Left lung (tissue), 4 donors: ENCODE measurements at regions not wholly inside any gene's neighbourhood (a gene's known extent, or its start where the extent isn't known, plus 50 kb on each side); places are given as distances from the start of the nearest gene placed in this dataset.

Experiments used
- ATAC-seq: fragments of 200-7000 bp; cut with Tn5 transposase; one replicate; pipeline ENCODE4 v1.9.1; 2020; ENCODE audit warnings: moderate library complexity
- DNase-seq, 4 donors: peaks; one replicate each; pipeline ENCODE4 v3.0.0-alpha.2; 2013 to 2020
- H3K27ac ChIP-seq, 2 donors: fragments of 200-600 bp; sonication (generic) in 1 of 2; one replicate each; pipeline versions ENCODE4 v1.5.0 to v1.8.0; 2020 to 2021
- H3K27me3 ChIP-seq, 2 donors: fragments of 200-600 bp; sonication (generic) in 1 of 2; one replicate each; pipeline versions ENCODE4 v1.5.0 to v1.8.0; 2020 to 2021
- H3K36me3 ChIP-seq, 2 donors: fragments of 200-600 bp; sonication (generic) in 1 of 2; one replicate each; pipeline versions ENCODE4 v1.5.0 to v1.8.0; 2020 to 2021
- H3K4me1 ChIP-seq, 2 donors: fragments of 200-600 bp; one replicate each; pipeline ENCODE4 v1.8.0; 2021
- H3K4me3 ChIP-seq, 2 donors: fragments of 200-600 bp; sonication (generic) in 1 of 2; one replicate each; pipeline versions ENCODE4 v1.5.0 to v1.8.0; 2020 to 2021; ENCODE audit warnings: mild to moderate bottlenecking in 1 of 2
- H3K9me3 ChIP-seq, 2 donors: fragments of 200-600 bp; sonication (generic) in 1 of 2; one replicate each; pipeline versions ENCODE4 v1.5.0 to v1.8.0; 2020 to 2021
- CTCF ChIP-seq, 2 donors: fragments of 200-600 bp; sonication (generic) in 1 of 2; IDR thresholded peaks; one replicate each; pipeline versions ENCODE4 v1.5.0 to v1.8.0; 2021; ENCODE audit warnings: antibody characterized with exemption in 2 of 2
- intact Hi-C, 2 donors: fragments of 100-400 bp; cut with DNase I; formaldehyde crosslinking; loops; one replicate each; pipeline versions ENCODE4 v1.11.2 to v1.14.2; 2022
- donor health status: DM: no; HTN: yes; CAD: no.
- donor health status: DM: no; HTN: no; CAD: no.

- Histone ChIP-seq H3K27ac (no peak overlapping the region), H3K9me3 (no peaks in the 10 kb centered on the region), H3K4me3 (no peak overlapping the region), H3K27me3 (no peaks in the 10 kb centered on the region), H3K4me1 (peaks cover 0 to 32% of the 10 kb centered on the region in 2 donors), H3K36me3 (no peaks in the 10 kb centered on the region)
- intact Hi-C loops, result no loop called here
- no peak for DNase-seq
- no peak for TF ChIP-seq CTCF (IDR thresholded peaks at IDR 0.05)
- ATAC-seq, result no peak
Measured at GRCh38 chr11:14582793-14583192, 60.8 kb upstream of the PDE3B start.

GRCh38 chr11:14583252-14584034 is 60.2 kb upstream of the PDE3B start:
- no peaks in the 10 kb centered on the region for H3K36me3 ChIP-seq
- ATAC-seq, result no peak
- intact Hi-C loops, result no loop called here
- TF ChIP-seq CTCF (IDR thresholded peaks at IDR 0.05), result no peak
- H3K4me1 ChIP-seq, result peaks cover 0 to 26% of the 10 kb centered on the region in 2 donors
- no peak overlapping the region for H3K4me3 ChIP-seq
- no peaks in the 10 kb centered on the region for H3K9me3 ChIP-seq
- DNase-seq, result no peak
- no peaks in the 10 kb centered on the region for H3K27me3 ChIP-seq
- no peak overlapping the region for H3K27ac ChIP-seq

GRCh38 chr11:14584035-14584363 is 59.6 kb upstream of the PDE3B start:
- no peaks in the 10 kb centered on the region for H3K36me3 ChIP-seq
- ATAC-seq, result no peak
- intact Hi-C loops, result no loop called here
- no peak overlapping the region for H3K27ac ChIP-seq
- no peaks in the 10 kb centered on the region for H3K9me3 ChIP-seq
- H3K27me3 ChIP-seq, result no peaks in the 10 kb centered on the region
- no peak for DNase-seq
- no peak for TF ChIP-seq CTCF (IDR thresholded peaks at IDR 0.05)
- peaks cover 0 to 21% of the 10 kb centered on the region in 2 donors for H3K4me1 ChIP-seq
- H3K4me3 ChIP-seq, result no peak overlapping the region

GRCh38 chr11:14584595-14584994 is 59.0 kb upstream of the PDE3B start:
- TF ChIP-seq CTCF (IDR thresholded peaks at IDR 0.05), result no peak
- peaks cover 0 to 15% of the 10 kb centered on the region in 2 donors for H3K4me1 ChIP-seq
- intact Hi-C loops, result no loop called here
- H3K9me3 ChIP-seq, result no peaks in the 10 kb centered on the region
- ATAC-seq (no peak), DNase-seq (no peak)
- H3K36me3 ChIP-seq, result no peaks in the 10 kb centered on the region
- H3K4me3 ChIP-seq, result no peak overlapping the region
- H3K27ac ChIP-seq, result no peak overlapping the region
- no peaks in the 10 kb centered on the region for H3K27me3 ChIP-seq

- intact Hi-C loops, result no loop called here
- Histone ChIP-seq H3K4me3 (no peak overlapping the region), H3K27me3 (no peaks in the 10 kb centered on the region), H3K9me3 (no peaks in the 10 kb centered on the region), H3K36me3 (no peaks in the 10 kb centered on the region), H3K4me1 (peaks cover 0 to 11% of the 10 kb centered on the region in 2 donors), H3K27ac (no peak overlapping the region)
- no peak for DNase-seq
- TF ChIP-seq CTCF (IDR thresholded peaks at IDR 0.05), result no peak
- ATAC-seq, result no peak
Measured at GRCh38 chr11:14585438-14585837, 58.2 kb upstream of the PDE3B start.
